ENCODE measurements at regions not wholly inside any gene's neighbourhood (a gene's known extent, or its start where the extent isn't known, plus 50 kb on each side); places are given as distances from the start of the nearest gene placed in this dataset.
"Not testable (repeated sequence)": the region's sequence is repeated elsewhere in the genome, so short reads cannot be mapped to it uniquely, and the experiment has no call there.

DNA sequence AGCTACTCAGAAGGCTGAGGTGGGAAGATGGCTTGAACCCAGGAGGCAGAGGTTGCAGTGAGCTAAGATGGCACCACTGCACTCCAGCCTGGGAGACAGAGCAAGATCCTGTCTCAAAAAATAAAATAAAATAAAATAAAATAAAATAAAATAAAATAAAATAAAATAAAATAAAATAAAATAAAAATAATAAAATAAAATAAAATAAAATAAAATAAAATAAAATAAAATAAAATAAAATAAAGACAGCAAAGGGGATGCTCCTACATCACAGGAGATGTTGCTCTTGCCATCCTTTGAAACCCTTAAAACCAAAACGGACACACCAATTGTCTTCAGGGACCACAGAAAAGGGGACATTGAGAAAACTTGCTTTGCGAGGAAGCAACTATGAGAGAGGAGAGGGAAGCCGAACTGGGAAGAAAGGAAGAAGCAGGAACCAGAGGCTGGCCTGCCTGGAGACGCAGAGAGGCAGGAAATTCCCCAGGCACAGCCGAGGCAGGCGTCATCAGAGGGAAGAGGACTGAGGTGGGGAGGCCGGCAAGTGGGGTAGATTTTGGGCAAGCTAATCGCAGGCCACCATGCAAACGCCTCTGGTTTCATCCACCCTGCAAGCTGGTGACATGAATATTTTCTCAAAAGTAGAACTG, 66.7 kb upstream of the USP9X start:
- H3K4me3 ChIP-seq (ENCODE audit: control insufficient read depth in 1 of 2, extremely low read depth in 1 of 2, low read length in 1 of 2); H3K4me1 ChIP-seq (ENCODE audit: control insufficient read depth in 1 of 2, extremely low read depth in 1 of 2, insufficient read depth in 2 of 2, low read length in 2 of 2); H3K36me3 Mint-ChIP-seq; H3K4me1 Mint-ChIP-seq; H3K4me3 Mint-ChIP-seq; H3K9me3 ChIP-seq; H3K9me3 Mint-ChIP-seq; DNase-seq; H3K27ac Mint-ChIP-seq; ATAC-seq (replicated peaks in 1 of 4); H3K36me3 ChIP-seq (ENCODE audit: control insufficient read depth in 2 of 2, extremely low read depth in 1 of 2, insufficient read depth in 1 of 2, low read length in 1 of 2); H3K27ac ChIP-seq (ENCODE audit: low read length); POLR2A ChIA-PET; H3K27me3 ChIP-seq (replicated peaks in 1 of 2; ENCODE audit: control insufficient read depth in 2 of 2, extremely low read depth in 1 of 2, insufficient read depth in 2 of 2, low read length in 1 of 2): not testable (repeated sequence)
- CTCF ChIA-PET, result interaction anchor here in 1 of 2 donors (0.6 kb wide), 1 partner anchor 121 kb away, joined by 3 read pairs; no protein-coding TSS in a partner anchor
- H3K27me3 Mint-ChIP-seq, result peaks cover 0 to 26% of the 10 kb centered on the region in 2 donors
- no CpG with 5 or more reads among the region's 9 CpGs for WGBS (ENCODE audit: insufficient coverage)

DNA sequence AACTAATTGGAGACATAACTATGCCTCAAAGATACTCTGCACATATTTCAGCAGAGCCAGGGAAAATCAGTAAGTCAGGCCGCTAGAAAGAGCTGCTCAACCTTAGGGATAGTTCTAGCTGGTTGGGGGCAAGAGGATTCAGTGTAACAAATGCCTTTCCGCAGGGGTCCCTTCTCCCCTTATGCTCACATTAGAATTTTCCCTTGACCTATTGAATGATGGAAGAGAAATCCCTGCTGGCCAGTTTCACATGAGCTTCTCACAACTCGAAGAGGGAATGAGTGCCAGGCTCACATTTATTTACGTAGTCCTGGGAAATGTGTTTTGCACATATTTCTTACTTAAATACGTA, 66.2 kb upstream of the USP9X start:
- Histone ChIP-seq H3K9me3 (no peaks in the 10 kb centered on the region), H3K27ac (ENCODE audit: low read length) (no peak overlapping the region), H3K4me3 (ENCODE audit: control insufficient read depth in 1 of 2, extremely low read depth in 1 of 2, low read length in 1 of 2) (no peak overlapping the region), H3K36me3 (ENCODE audit: control insufficient read depth in 2 of 2, extremely low read depth in 1 of 2, insufficient read depth in 1 of 2, low read length in 1 of 2) (no peaks in the 10 kb centered on the region), H3K4me1 (ENCODE audit: control insufficient read depth in 1 of 2, extremely low read depth in 1 of 2, insufficient read depth in 2 of 2, low read length in 2 of 2) (no peaks in the 10 kb centered on the region), H3K27me3 (replicated peaks in 1 of 2; ENCODE audit: control insufficient read depth in 2 of 2, extremely low read depth in 1 of 2, insufficient read depth in 2 of 2, low read length in 1 of 2) (no peaks in the 10 kb centered on the region)
- Mint-ChIP-seq H3K36me3 (no peaks in the 10 kb centered on the region), H3K27me3 (peaks cover 0 to 26% of the 10 kb centered on the region in 2 donors), H3K4me1 (peaks cover 0 to 2% (median 0%) of the 10 kb centered on the region in 3 donors), H3K4me3 (no peak overlapping the region), H3K9me3 (no peaks in the 10 kb centered on the region), H3K27ac (no peak overlapping the region)
- ChIA-PET CTCF (interaction anchor here in 1 of 2 donors (0.6 kb wide), 1 partner anchor 120 kb away, joined by 3 read pairs; no protein-coding TSS in a partner anchor), POLR2A (no interaction called here)
- no peak for DNase-seq
- no CpG with 5 or more reads among the region's 5 CpGs for WGBS (ENCODE audit: insufficient coverage)
- ATAC-seq (replicated peaks in 1 of 4), result no peak

DNA sequence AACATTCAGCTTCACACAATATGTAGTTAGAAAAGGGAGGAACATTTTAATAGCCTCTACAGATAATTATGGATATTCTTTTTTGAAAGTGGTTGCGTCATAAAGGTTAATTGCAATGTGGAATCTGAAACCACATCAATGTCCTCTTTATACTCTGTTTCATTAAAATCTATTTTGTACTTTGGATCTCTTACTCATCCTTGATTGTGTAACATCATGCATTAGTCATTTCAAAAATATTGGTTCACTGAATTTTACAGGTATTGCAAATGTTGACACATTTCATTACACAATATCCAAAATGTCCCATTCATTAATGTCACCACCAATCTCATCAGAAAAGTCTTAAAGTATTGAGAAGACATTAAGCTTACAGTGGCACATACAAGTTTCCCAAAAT, 62.7 kb upstream of the USP9X start:
- WGBS (ENCODE audit: insufficient coverage), result no CpG with 5 or more reads among the region's 1 CpG
- no peak overlapping the region for H3K4me3 Mint-ChIP-seq
- Histone ChIP-seq H3K36me3 (ENCODE audit: control insufficient read depth in 2 of 2, extremely low read depth in 1 of 2, insufficient read depth in 1 of 2, low read length in 1 of 2) (no peaks in the 10 kb centered on the region), H3K9me3 (no peaks in the 10 kb centered on the region), H3K4me1 (ENCODE audit: control insufficient read depth in 1 of 2, extremely low read depth in 1 of 2, insufficient read depth in 2 of 2, low read length in 2 of 2) (no peaks in the 10 kb centered on the region), H3K4me3 (ENCODE audit: control insufficient read depth in 1 of 2, extremely low read depth in 1 of 2, low read length in 1 of 2) (no peak overlapping the region), H3K27me3 (replicated peaks in 1 of 2; ENCODE audit: control insufficient read depth in 2 of 2, extremely low read depth in 1 of 2, insufficient read depth in 2 of 2, low read length in 1 of 2) (no peaks in the 10 kb centered on the region), H3K27ac (ENCODE audit: low read length) (no peak overlapping the region)
- H3K9me3 Mint-ChIP-seq, result no peaks in the 10 kb centered on the region
- DNase-seq (no peak), ATAC-seq (replicated peaks in 1 of 4) (no peak)
- CTCF ChIA-PET, result no interaction called here
- POLR2A ChIA-PET, result interaction anchor here in 1 of 2 donors (0.6 kb wide), 1 partner anchor 9 kb away, joined by 11 read pairs; no protein-coding TSS in a partner anchor
- no peak overlapping the region for H3K27ac Mint-ChIP-seq
- peaks cover 0 to 19% of the 10 kb centered on the region in 2 donors for H3K27me3 Mint-ChIP-seq
- H3K4me1 Mint-ChIP-seq, result no peaks in the 10 kb centered on the region
- no peaks in the 10 kb centered on the region for H3K36me3 Mint-ChIP-seq

DNA sequence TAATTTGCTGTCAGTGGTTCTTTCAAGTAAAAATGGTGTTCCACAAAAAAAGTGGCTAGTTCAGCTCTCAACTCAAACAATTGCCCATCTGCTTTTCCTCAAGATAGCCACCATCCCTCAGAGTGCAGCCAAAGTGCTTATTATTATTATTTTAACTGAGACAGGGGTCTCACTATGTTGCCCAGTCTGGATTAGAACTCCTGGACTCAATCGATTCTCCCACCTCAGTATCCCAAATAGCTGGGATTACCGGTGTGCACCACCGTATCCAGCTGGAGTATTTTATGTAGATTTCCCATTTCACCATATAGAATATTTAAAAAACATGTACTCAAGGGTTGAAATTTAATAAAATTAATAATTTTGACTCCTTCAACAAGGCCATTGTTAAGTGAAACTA, 62.1 kb upstream of the USP9X start:
- DNase-seq, result no peak
- no CpG with 5 or more reads among the region's 3 CpGs for WGBS (ENCODE audit: insufficient coverage)
- Histone ChIP-seq H3K36me3 (ENCODE audit: control insufficient read depth in 2 of 2, extremely low read depth in 1 of 2, insufficient read depth in 1 of 2, low read length in 1 of 2) (no peaks in the 10 kb centered on the region), H3K4me1 (ENCODE audit: control insufficient read depth in 1 of 2, extremely low read depth in 1 of 2, insufficient read depth in 2 of 2, low read length in 2 of 2) (no peaks in the 10 kb centered on the region), H3K9me3 (no peaks in the 10 kb centered on the region), H3K27me3 (replicated peaks in 1 of 2; ENCODE audit: control insufficient read depth in 2 of 2, extremely low read depth in 1 of 2, insufficient read depth in 2 of 2, low read length in 1 of 2) (no peaks in the 10 kb centered on the region), H3K4me3 (ENCODE audit: control insufficient read depth in 1 of 2, extremely low read depth in 1 of 2, low read length in 1 of 2) (no peak overlapping the region), H3K27ac (ENCODE audit: low read length) (no peak overlapping the region)
- Mint-ChIP-seq H3K27ac (no peak overlapping the region), H3K27me3 (peaks cover 0 to 22% of the 10 kb centered on the region in 2 donors), H3K4me1 (no peaks in the 10 kb centered on the region), H3K4me3 (no peak overlapping the region), H3K9me3 (no peaks in the 10 kb centered on the region), H3K36me3 (no peaks in the 10 kb centered on the region)
- ChIA-PET CTCF (no interaction called here), POLR2A (no interaction called here)
- no peak for ATAC-seq (replicated peaks in 1 of 4)

GRCh38 chrX:41024335-41024734, 60.9 kb upstream of the USP9X start:
- CTCF ChIA-PET; H3K27me3 ChIP-seq (replicated peaks in 1 of 2; ENCODE audit: control insufficient read depth in 2 of 2, extremely low read depth in 1 of 2, insufficient read depth in 2 of 2, low read length in 1 of 2); H3K36me3 Mint-ChIP-seq; DNase-seq; H3K27ac ChIP-seq (ENCODE audit: low read length); H3K9me3 Mint-ChIP-seq; H3K27ac Mint-ChIP-seq; H3K4me3 ChIP-seq (ENCODE audit: control insufficient read depth in 1 of 2, extremely low read depth in 1 of 2, low read length in 1 of 2); H3K4me3 Mint-ChIP-seq; H3K4me1 Mint-ChIP-seq; H3K4me1 ChIP-seq (ENCODE audit: control insufficient read depth in 1 of 2, extremely low read depth in 1 of 2, insufficient read depth in 2 of 2, low read length in 2 of 2); ATAC-seq (replicated peaks in 1 of 4); H3K9me3 ChIP-seq; H3K36me3 ChIP-seq (ENCODE audit: control insufficient read depth in 2 of 2, extremely low read depth in 1 of 2, insufficient read depth in 1 of 2, low read length in 1 of 2): not testable (repeated sequence)
- H3K27me3 Mint-ChIP-seq, result peaks cover 0 to 15% of the 10 kb centered on the region in 2 donors
- no CpG with 5 or more reads among the region's 3 CpGs for WGBS (ENCODE audit: insufficient coverage)
- POLR2A ChIA-PET, result interaction anchor here in 1 of 2 donors (0.6 kb wide), 1 partner anchor 33 kb away, joined by 3 read pairs; no protein-coding TSS in a partner anchor

GRCh38 chrX:41024755-41025154, 60.5 kb upstream of the USP9X start:
- Mint-ChIP-seq H3K36me3 (no peaks in the 10 kb centered on the region), H3K4me3 (no peak overlapping the region), H3K4me1 (no peaks in the 10 kb centered on the region), H3K27ac (no peak overlapping the region), H3K27me3 (peaks cover 0 to 15% of the 10 kb centered on the region in 2 donors), H3K9me3 (no peaks in the 10 kb centered on the region)
- Histone ChIP-seq H3K27ac (ENCODE audit: low read length) (no peak overlapping the region), H3K27me3 (replicated peaks in 1 of 2; ENCODE audit: control insufficient read depth in 2 of 2, extremely low read depth in 1 of 2, insufficient read depth in 2 of 2, low read length in 1 of 2) (no peaks in the 10 kb centered on the region), H3K9me3 (no peaks in the 10 kb centered on the region), H3K4me1 (ENCODE audit: control insufficient read depth in 1 of 2, extremely low read depth in 1 of 2, insufficient read depth in 2 of 2, low read length in 2 of 2) (no peaks in the 10 kb centered on the region), H3K36me3 (ENCODE audit: control insufficient read depth in 2 of 2, extremely low read depth in 1 of 2, insufficient read depth in 1 of 2, low read length in 1 of 2) (no peaks in the 10 kb centered on the region), H3K4me3 (ENCODE audit: control insufficient read depth in 1 of 2, extremely low read depth in 1 of 2, low read length in 1 of 2) (no peak overlapping the region)
- ATAC-seq (replicated peaks in 1 of 4), result no peak
- ChIA-PET CTCF (no interaction called here), POLR2A (interaction anchor here in 1 of 2 donors (0.6 kb wide), 1 partner anchor 32 kb away, joined by 3 read pairs; no protein-coding TSS in a partner anchor)
- no CpG with 5 or more reads among the region's 6 CpGs for WGBS (ENCODE audit: insufficient coverage)
- DNase-seq, result no peak
